HepG2 (cell line): ENCODE measurements at regions not wholly inside any gene's neighbourhood (a gene's known extent, or its start where the extent isn't known, plus 50 kb on each side); places are given as distances from the start of the nearest gene placed in this dataset.
"Not testable (repeated sequence)": the region's sequence is repeated elsewhere in the genome, so short reads cannot be mapped to it uniquely, and the experiment has no call there.

Experiments
- ATAC-seq: fragments of 200-7000 bp; cut with Tn5 transposase; 3 replicates; pipeline ENCODE4 v1.9.1; 2020; ENCODE audit warnings: mild to moderate bottlenecking, moderate library complexity
- BruUV-seq: library from RNA; stranded (reverse); fragments of 400-500 nt; replicated peaks from 2 replicates; lab custom pipeline; 2021; lab: Mats Ljungman, UMichigan
- CTCF ChIA-PET: fragments of 300-600 bp; formaldehyde crosslinking; extraction: SDS; loops from one replicate; lab custom pipeline; 2021; ENCODE audit warnings: low total read pairs, inconsistent platforms, low intra/inter-chr PET ratio; lab: Yijun Ruan, JAX
- POLR2A ChIA-PET: fragments of 350-600 bp; sonication (Branson Sonifier 250); formaldehyde crosslinking; loops from one replicate; lab custom pipeline; 2020; ENCODE audit warnings: antibody characterized with exemption, inconsistent platforms; lab: Yijun Ruan, JAX
- DNase-seq: peaks from one replicate; pipeline ENCODE4 v3.0.0-alpha.2; 2015; ENCODE audit warnings: low spot score
- FAIRE-seq: peaks from 3 replicates; lab custom pipeline; 2011; peaks lifted over from hg19 to GRCh38; lab: Jason Lieb, UNC
- H2AFZ ChIP-seq: one replicate; pipeline ENCODE4 v1.6.1; 2011; ENCODE audit warnings: low read length, inconsistent platforms
- H3K27ac ChIP-seq: fragments of 300-600 bp; 3 replicates; pipeline ENCODE4 v1.8.0; 2011; ENCODE audit warnings: mixed run types, mild to moderate bottlenecking, mixed read lengths, low read length, inconsistent platforms; ENCODE audit not compliant: insufficient read depth; ENCODE audit errors: extremely low read length
- H3K27me3 ChIP-seq, 2 experiments: fragments of 200-600 bp in 1 of 2; 2 replicates in 1 of 2; 3 replicates in 1 of 2; pipeline versions ENCODE4 v1.6.0 to v1.8.0; 2011; ENCODE audit warnings: low read length in 2 of 2, mild to moderate bottlenecking in 2 of 2, moderate library complexity in 2 of 2, inconsistent platforms in 1 of 2; ENCODE audit not compliant: insufficient read depth in 2 of 2, control insufficient read depth in 1 of 2
- H3K36me3 ChIP-seq, 2 experiments: fragments of 200-600 bp in 1 of 2; replicated peaks in 1 of 2; 2 replicates in 1 of 2; 3 replicates in 1 of 2; pipeline versions ENCODE4 v1.5.1 to v1.8.0; 2011; ENCODE audit warnings: low read length in 2 of 2, inconsistent platforms in 1 of 2; ENCODE audit not compliant: insufficient read depth in 2 of 2, control insufficient read depth in 1 of 2
- H3K4me1 ChIP-seq: 2 replicates; pipeline ENCODE4 v1.5.1; 2012; ENCODE audit warnings: low read length, inconsistent platforms; ENCODE audit not compliant: insufficient read depth
- H3K4me2 ChIP-seq: 2 replicates; pipeline ENCODE4 v1.6.0; 2011; ENCODE audit warnings: low read depth, low read length, inconsistent platforms
- H3K4me3 ChIP-seq, 3 experiments: fragments of 200-600 bp in 1 of 3; sonication (generic), shearing (Covaris generic) in 1 of 3; replicated peaks in 1 of 3; 2 replicates each; pipeline ENCODE4 v1.5.1; 2011 to 2016; ENCODE audit warnings: low read length in 3 of 3, inconsistent platforms in 2 of 3, low read depth in 2 of 3, mild to moderate bottlenecking in 2 of 3, control low read depth in 1 of 3, mixed read lengths in 1 of 3; ENCODE audit not compliant: insufficient read depth in 1 of 3
- H3K79me2 ChIP-seq: one replicate; pipeline ENCODE4 v1.6.1; 2011; ENCODE audit warnings: low read length, inconsistent platforms; ENCODE audit not compliant: insufficient read depth
- H3K9ac ChIP-seq: 2 replicates; pipeline ENCODE4 v1.6.0; 2011; ENCODE audit warnings: mild to moderate bottlenecking, low read depth, low read length, inconsistent platforms; ENCODE audit not compliant: insufficient read depth
- H3K9me3 ChIP-seq: 2 replicates; pipeline ENCODE4 v1.5.1; 2012; ENCODE audit warnings: mild to moderate bottlenecking, low read length
- H4K20me1 ChIP-seq: 2 replicates; pipeline ENCODE4 v1.6.0; 2011; ENCODE audit warnings: inconsistent platforms, mild to moderate bottlenecking, low read length, moderate library complexity; ENCODE audit not compliant: insufficient read depth
- BRCA1 ChIP-seq: sonication (generic); formaldehyde crosslinking; IDR thresholded peaks from 2 replicates; pipeline ENCODE4 v1.4.0; 2020; ENCODE audit warnings: missing genetic modification reagents
- HCFC1 ChIP-seq: fragments of 150-350 bp; IDR thresholded peaks from 2 replicates; pipeline ENCODE4 v1.6.1; 2014; ENCODE audit warnings: low read depth, low read length
- KLF9 ChIP-seq: IDR thresholded peaks from 2 replicates; pipeline ENCODE4 v1.6.1; 2016; ENCODE audit warnings: low read depth
- ZNF513 ChIP-seq: sonication (generic); formaldehyde crosslinking; conservative IDR thresholded peaks from 2 replicates; pipeline ENCODE4 v1.5.0; 2020; ENCODE audit warnings: missing genetic modification reagents
- ZNF569 ChIP-seq: sonication (generic); formaldehyde crosslinking; IDR thresholded peaks from 2 replicates; pipeline ENCODE4 v1.5.0; 2020; ENCODE audit warnings: mild to moderate bottlenecking, missing genetic modification reagents, moderate library complexity, borderline replicate concordance
- ZNF674 ChIP-seq: sonication (generic); formaldehyde crosslinking; IDR thresholded peaks from 2 replicates; pipeline ENCODE4 v1.5.0; 2020; ENCODE audit warnings: low read depth, mild to moderate bottlenecking, missing genetic modification reagents
- ZNF780A ChIP-seq: sonication (generic); formaldehyde crosslinking; IDR thresholded peaks from 2 replicates; pipeline ENCODE4 v1.8.0; 2022; ENCODE audit warnings: mild to moderate bottlenecking, missing genetic modification reagents, moderate library complexity
- ZNF891 ChIP-seq: sonication (generic); formaldehyde crosslinking; IDR thresholded peaks from 2 replicates; pipeline ENCODE4 v1.5.0; 2020; ENCODE audit warnings: mild to moderate bottlenecking, missing genetic modification reagents
- WGBS: methylation state at CpG from one replicate; pipeline ENCODE4 v1.1.6; 2017; ENCODE audit warnings: low lambda C conversion rate; 5-methylcytosine and 5-hydroxymethylcytosine counted together
- in situ Hi-C: cut with HindIII; loops from 2 replicates; pipeline ENCODE4 v1.10.0; 2017; ENCODE audit warnings: low pct_unique_long_range_greater_than_20kb; ENCODE audit not compliant: extremely low pct_ligation_motif_present
- intact Hi-C: fragments of 100-400 bp; cut with micrococcal nuclease; formaldehyde crosslinking; loops from one replicate; pipeline ENCODE4 v1.10.0; 2022; ENCODE audit not compliant: unreplicated experiment
- TF ChIP-seq, protein P1 (sequence below): sonication (generic); formaldehyde crosslinking; IDR thresholded peaks from 2 replicates; pipeline ENCODE4 v1.9.0; 2021; ENCODE audit warnings: missing genetic modification reagents, borderline replicate concordance

DNA sequence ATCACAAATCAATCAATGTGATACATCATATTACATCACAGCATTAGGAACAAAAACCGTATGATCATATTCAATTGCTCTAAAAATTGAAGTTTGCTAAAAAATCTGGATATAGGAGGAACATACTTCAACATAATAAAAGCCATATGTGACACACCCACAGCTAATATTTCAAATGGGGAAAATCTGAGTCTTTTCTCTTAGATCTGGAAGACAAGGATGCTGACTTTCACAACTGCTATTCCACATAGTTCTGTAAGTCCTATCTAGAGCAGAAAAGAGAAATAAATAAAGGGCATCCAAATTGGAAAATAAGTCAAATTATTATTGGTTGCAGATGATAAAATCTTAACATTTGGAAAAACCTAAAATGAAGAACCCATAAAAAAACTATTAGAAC, 256.8 kb upstream of the SGO1 start:
- POLR2A ChIA-PET: no interaction called here
- WGBS: 9% methylated on average over 1 of the region's 1 CpG
- no peak overlapping the region for H3K27ac ChIP-seq
- no peak overlapping the region for H2AFZ ChIP-seq
- FAIRE-seq: no peak
- BruUV-seq: no TSS peak
- H3K4me2 ChIP-seq: no peak overlapping the region
- no peak for ATAC-seq
- H3K9ac ChIP-seq: no peak overlapping the region
- no peaks in the 10 kb centered on the region for H3K79me2 ChIP-seq
- H3K27me3 ChIP-seq: no peaks in the 10 kb centered on the region
- no peaks in the 10 kb centered on the region for H4K20me1 ChIP-seq
- in situ Hi-C loops: no loop called here
- CTCF ChIA-PET: no interaction called here
- no peak for TF ChIP-seq ZNF674 (CRISPR knock-in tag)
- TF ChIP-seq, protein P1, sequence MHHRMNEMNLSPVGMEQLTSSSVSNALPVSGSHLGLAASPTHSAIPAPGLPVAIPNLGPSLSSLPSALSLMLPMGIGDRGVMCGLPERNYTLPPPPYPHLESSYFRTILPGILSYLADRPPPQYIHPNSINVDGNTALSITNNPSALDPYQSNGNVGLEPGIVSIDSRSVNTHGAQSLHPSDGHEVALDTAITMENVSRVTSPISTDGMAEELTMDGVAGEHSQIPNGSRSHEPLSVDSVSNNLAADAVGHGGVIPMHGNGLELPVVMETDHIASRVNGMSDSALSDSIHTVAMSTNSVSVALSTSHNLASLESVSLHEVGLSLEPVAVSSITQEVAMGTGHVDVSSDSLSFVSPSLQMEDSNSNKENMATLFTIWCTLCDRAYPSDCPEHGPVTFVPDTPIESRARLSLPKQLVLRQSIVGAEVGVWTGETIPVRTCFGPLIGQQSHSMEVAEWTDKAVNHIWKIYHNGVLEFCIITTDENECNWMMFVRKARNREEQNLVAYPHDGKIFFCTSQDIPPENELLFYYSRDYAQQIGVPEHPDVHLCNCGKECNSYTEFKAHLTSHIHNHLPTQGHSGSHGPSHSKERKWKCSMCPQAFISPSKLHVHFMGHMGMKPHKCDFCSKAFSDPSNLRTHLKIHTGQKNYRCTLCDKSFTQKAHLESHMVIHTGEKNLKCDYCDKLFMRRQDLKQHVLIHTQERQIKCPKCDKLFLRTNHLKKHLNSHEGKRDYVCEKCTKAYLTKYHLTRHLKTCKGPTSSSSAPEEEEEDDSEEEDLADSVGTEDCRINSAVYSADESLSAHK: no peak
- no peak for TF ChIP-seq ZNF780A (CRISPR knock-in tag)
- no peak for TF ChIP-seq ZNF513 (CRISPR knock-in tag)
- TF ChIP-seq ZNF891 (CRISPR knock-in tag): no peak
- TF ChIP-seq HCFC1: no peak
- TF ChIP-seq KLF9: no peak
- no peak for TF ChIP-seq BRCA1 (CRISPR knock-in tag)
- no peak for TF ChIP-seq ZNF569 (CRISPR knock-in tag)
- H3K4me3 ChIP-seq: no peak overlapping the region
- peaks cover 73% of the 10 kb centered on the region for H3K9me3 ChIP-seq
- no peaks in the 10 kb centered on the region for H3K4me1 ChIP-seq
- H3K36me3 ChIP-seq: no peaks in the 10 kb centered on the region
- DNase-seq: no peak
- intact Hi-C loops: no loop called here

GRCh38 chr3:20427268-20427667, 241.3 kb upstream of the SGO1 start:
- BruUV-seq, POLR2A ChIA-PET, H3K9ac ChIP-seq, ATAC-seq, H3K9me3 ChIP-seq, H3K36me3 ChIP-seq, FAIRE-seq, H3K27ac ChIP-seq, H3K4me3 ChIP-seq, intact Hi-C loops, H3K4me2 ChIP-seq, H3K27me3 ChIP-seq, H3K4me1 ChIP-seq, DNase-seq, CTCF ChIA-PET, H3K79me2 ChIP-seq, H2AFZ ChIP-seq, H4K20me1 ChIP-seq, in situ Hi-C loops: not testable (repeated sequence)
- 20% methylated on average over 2 of the region's 2 CpGs for WGBS
